Prostate gland (tissue), 2 donors: ENCODE measurements at regions not wholly inside any gene's neighbourhood (a gene's known extent, or its start where the extent isn't known, plus 50 kb on each side); places are given as distances from the start of the nearest gene placed in this dataset.

ENCODE experiments used
- CTCF ChIP-seq, 4 experiments: fragments of 200-600 bp in 2 of 4; fragments of 450-650 bp in 2 of 4; sonication (generic) in 2 of 4; IDR thresholded peaks; 1 replicate in 3 of 4; 2 replicates in 1 of 4; pipeline ENCODE4 v1.5.1; 2016 to 2019; ENCODE audit warnings: antibody characterized with exemption in 4 of 4, mild to moderate bottlenecking in 2 of 4, moderate library complexity in 2 of 4
- POLR2A ChIP-seq: fragments of 450-650 bp; IDR thresholded peaks from one replicate; pipeline ENCODE4 v1.6.1; 2016; ENCODE audit warnings: antibody characterized with exemption, mild to moderate bottlenecking
- POLR2AphosphoS5 ChIP-seq: sonication (generic); formaldehyde crosslinking; IDR thresholded peaks from one replicate; pipeline ENCODE4 v1.6.1; 2017; ENCODE audit warnings: antibody characterized with exemption

- no peak for TF ChIP-seq POLR2A
- no peak for TF ChIP-seq CTCF (IDR thresholded peaks at IDR 0.05)
- no peak for TF ChIP-seq POLR2AphosphoS5
These were observed 655.3 kb downstream of the LRRC70 start for GRCh38 chr5:63233911-63234310.
